Activated effector memory CD4-positive, alpha-beta T cell treated with Interleukin-2 at 50 U/mL for 16 hours (primary cell): ENCODE measurements at regions not wholly inside any gene's neighbourhood (a gene's known extent, or its start where the extent isn't known, plus 50 kb on each side); places are given as distances from the start of the nearest gene placed in this dataset.

Experiments
- DNase-seq: peaks from one replicate; pipeline ENCODE4 v3.0.0-alpha.2; 2020

GRCh38 chr10:128922172-128922571 lies 544.9 kb upstream of the MGMT start:
- DNase-seq, result no peak

- no peak for DNase-seq
These were observed 544.3 kb upstream of the MGMT start for GRCh38 chr10:128922619-128923196.

GRCh38 chr10:128924918-128925317 lies 542.1 kb upstream of the MGMT start:
- no peak for DNase-seq

- DNase-seq, result no peak
These were observed 540.3 kb upstream of the MGMT start for GRCh38 chr10:128926711-128927110.

- DNase-seq, result no peak
These were observed 539.4 kb upstream of the MGMT start for GRCh38 chr10:128927497-128928161.

- DNase-seq, result no peak
These were observed 538.7 kb upstream of the MGMT start for GRCh38 chr10:128928231-128928836.

GRCh38 chr10:128929131-128929530 lies 537.9 kb upstream of the MGMT start:
- DNase-seq, result no peak

GRCh38 chr10:128929767-128930166 lies 537.3 kb upstream of the MGMT start:
- DNase-seq, result no peak

- no peak for DNase-seq
These were observed 536.5 kb upstream of the MGMT start for GRCh38 chr10:128930515-128930914.

- DNase-seq, result no peak
These were observed 534.8 kb upstream of the MGMT start for GRCh38 chr10:128932071-128932820.

- DNase-seq, result no peak
These were observed 532.5 kb upstream of the MGMT start for GRCh38 chr10:128934492-128934891.

- no peak for DNase-seq
These were observed 530.6 kb upstream of the MGMT start for GRCh38 chr10:128936392-128936791.

- DNase-seq, result no peak
These were observed 528.5 kb upstream of the MGMT start for GRCh38 chr10:128938558-128938957.

GRCh38 chr10:128940081-128940480 lies 527.0 kb upstream of the MGMT start:
- DNase-seq, result no peak

GRCh38 chr10:128943111-128943510 lies 523.9 kb upstream of the MGMT start:
- DNase-seq, result no peak

GRCh38 chr10:128945398-128945797 lies 521.6 kb upstream of the MGMT start:
- DNase-seq, result no peak

GRCh38 chr10:128950159-128950915 lies 516.7 kb upstream of the MGMT start:
- no peak for DNase-seq

GRCh38 chr10:128950916-128951275 lies 516.1 kb upstream of the MGMT start:
- no peak for DNase-seq

GRCh38 chr10:128952856-128953255 lies 514.2 kb upstream of the MGMT start:
- no peak for DNase-seq

GRCh38 chr10:128956149-128956548 lies 510.9 kb upstream of the MGMT start:
- DNase-seq, result no peak

GRCh38 chr10:128957221-128957620 lies 509.8 kb upstream of the MGMT start:
- DNase-seq, result no peak

- no peak for DNase-seq
These were observed 508.0 kb upstream of the MGMT start for GRCh38 chr10:128958834-128959690.
